LoVo (cell line): ENCODE measurements at regions not wholly inside any gene's neighbourhood (a gene's known extent, or its start where the extent isn't known, plus 50 kb on each side); places are given as distances from the start of the nearest gene placed in this dataset.
"Not testable (repeated sequence)": the region's sequence is repeated elsewhere in the genome, so short reads cannot be mapped to it uniquely, and the experiment has no call there.

ENCODE experiments used
- DNase-seq: peaks from one replicate; pipeline ENCODE4 v3.0.0-alpha.2; 2016; ENCODE audit warnings: low spot score

DNA sequence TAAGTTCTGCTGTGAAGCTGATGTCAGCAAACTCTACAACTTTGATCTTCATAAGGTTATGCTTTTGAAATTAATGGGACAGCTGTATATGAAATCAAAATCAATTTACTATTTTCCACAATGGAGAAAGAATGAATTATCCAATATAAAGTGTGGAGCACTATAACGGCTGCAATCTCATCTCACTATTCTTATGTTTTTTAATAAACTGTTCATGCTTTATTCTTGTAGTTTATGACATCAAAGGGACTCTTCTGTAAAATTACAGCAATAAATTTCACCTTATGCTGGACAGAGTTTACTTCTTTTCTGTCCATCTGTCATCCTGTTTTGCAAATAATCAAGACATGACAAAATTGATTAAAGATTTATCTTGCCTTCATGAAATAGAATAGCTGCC lies 192.5 kb downstream of the TECRL start:
- DNase-seq = no peak

DNA sequence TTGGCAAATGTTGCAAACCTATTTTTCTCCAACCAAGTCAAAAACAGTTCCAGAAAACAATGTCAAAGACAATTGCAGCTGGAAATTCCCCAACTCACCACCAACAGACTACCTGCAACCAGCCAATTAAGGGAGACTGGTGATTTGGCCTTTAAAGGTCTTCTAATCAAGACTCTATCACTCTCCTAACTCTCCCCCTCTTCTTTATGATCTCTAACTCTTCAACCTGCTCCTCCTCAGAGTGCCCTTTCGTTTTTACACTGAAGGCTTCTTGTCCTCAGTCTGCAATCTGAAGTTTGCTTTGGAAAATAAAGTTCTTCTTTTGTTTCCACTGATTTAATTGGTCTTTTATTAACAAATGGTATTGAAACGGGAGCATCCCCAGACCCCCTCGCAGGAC lies 203.9 kb downstream of the TECRL start:
- DNase-seq = no peak

DNA sequence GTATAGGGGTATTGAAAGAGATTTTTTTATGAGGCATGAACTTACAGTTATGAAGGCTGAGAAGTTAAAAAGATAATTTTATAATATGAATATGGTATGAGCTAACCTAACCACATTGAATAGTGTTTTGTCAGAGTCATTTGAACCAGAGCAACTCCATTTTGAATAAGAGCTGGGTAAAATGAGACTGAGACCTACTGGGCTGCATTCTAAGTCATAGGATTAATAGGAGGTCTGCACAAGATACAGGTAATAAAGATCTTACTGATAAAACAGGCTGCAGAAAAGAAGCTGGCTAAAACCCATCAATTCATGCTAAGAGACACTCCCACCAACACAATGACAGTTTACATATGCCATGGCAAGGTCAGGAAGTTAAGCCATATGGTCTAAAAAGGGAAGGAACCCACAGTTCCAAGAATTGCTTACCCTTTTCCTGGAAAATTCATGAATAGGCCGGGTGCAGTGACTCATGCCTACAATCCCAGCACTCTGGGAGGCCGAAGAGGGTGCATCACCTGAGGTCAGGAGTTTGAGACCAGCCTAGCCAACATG lies 209.2 kb downstream of the TECRL start:
- no peak for DNase-seq

DNA sequence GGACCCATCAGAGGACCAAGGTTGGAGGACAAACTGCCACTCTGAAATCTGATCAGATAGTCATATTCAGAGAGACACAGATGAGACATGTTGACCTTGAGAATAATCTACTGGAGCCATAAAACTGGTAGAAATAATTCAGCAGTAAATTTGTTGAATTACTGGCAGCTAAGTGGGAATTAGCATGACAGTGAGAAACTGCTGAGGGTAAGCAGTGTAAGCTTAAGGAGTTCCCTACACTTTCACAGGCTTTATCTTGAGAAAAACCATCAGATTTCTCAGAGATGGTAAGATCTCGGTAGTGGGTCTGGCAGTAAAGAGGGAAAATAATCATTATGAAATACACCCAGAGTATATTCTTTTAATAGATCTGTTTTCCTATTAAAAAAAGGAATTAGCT lies 213.7 kb downstream of the TECRL start:
- DNase-seq = no peak

DNA sequence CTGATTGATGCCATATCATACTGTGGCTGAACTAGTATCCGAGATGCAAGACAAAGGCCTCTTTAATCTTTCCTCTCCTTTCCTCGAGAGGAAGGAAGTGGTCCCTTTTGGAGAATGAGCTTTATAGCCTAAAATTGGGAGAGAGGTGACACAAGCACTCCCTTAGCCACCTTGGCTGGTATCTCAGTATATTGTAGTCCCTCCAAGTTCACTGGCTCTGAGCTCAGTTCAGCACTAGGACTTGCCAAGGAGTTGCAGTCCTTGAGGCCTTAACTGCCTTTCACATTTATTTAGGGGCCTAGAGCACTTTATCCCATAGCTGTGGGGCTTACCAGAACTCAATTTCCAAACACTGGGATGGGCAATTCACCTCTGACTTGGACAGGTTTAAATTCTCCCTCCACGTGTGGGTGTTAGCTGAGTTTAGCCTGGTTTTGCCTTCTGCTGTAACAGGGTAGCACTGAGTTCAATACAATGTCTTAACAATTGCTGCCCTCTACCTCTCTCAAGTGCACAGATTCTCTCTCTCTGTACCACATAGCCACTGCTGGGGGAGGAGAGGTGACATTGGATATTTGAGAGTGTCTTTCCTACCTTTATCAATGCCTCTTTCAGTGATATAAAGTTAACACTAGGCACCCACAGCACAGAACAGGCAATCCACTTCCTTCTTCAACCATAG lies 216.4 kb downstream of the TECRL start:
- no peak for DNase-seq

DNA sequence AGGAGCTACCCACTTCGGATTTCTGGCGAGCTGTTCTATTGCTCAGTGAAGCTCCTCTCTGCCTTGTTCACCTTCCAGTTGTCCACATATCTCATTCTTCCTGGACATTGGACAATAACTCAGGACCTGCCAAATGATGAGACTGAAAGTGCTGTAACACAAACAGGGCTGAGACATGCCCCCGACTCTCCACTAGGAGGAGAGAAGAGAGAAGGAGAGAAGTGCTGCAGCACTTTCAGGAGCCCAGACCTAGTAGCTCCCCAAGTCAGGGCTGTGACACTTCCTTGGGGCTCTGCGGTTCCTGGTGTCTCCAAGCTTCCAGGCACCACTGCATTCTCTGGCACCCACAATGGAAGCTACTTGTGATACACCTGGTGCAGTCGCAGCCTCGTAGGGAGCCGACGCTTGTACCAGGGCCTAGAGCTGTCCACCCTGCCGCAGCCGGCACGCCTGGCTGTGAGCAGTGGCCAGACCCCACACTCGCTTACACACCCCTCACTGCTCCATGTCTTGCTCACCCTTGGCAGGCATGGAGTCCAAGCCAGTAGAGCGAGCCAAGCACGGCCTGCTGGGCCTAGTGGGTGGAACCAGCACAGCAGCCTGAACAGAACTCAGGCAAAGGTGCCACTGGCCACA lies 234.9 kb downstream of the TECRL start:
- no peak for DNase-seq

DNA sequence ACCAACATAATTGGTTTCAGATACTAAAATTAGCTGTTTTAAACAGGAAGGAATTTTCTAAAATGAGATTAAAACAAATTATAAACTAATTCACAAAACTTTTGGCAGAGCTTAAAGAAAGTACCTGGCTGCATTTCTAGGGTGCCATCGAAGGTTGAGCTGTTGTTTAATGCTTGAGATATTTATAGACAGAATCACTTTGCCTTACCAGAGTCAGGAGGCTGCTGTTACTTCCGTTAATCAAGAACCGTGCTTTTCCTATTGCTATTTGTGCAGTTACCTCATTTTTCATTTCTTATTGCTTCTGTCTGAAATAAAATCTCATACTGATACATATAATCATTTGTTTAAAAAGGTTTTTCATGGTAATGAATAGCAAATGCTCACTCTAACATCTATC lies 242.9 kb downstream of the TECRL start:
- DNase-seq = no peak

DNA sequence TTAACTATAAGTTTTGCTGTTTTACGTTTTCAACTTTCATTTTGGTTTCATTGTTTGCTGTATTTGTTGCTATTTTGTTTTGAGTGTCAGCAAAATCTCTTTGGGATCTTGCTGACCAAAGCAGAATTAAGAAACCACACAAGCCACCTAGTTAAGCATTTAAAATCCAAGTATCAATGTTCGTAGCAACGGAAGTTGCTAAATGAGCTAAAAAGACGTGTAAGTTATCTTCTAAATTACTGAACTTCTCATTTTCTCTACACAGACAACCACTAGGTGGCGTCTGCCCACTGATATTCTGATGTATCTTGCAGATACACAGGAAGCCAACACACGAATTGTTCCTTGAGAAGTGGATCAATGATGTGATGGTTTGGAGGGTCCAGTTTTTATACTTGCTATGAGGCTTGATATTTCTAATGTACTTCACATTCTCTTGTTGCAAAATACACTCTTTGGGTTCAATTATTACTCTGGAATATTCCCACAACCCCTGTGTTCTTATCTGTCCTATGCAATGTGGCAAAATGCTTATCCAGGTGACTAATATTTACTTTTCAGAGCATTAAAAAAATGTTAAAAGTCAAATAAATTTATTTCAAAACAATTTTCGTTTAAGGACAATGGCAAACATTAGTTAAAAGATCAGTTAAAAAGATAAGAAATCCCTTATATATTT lies 250.5 kb downstream of the TECRL start:
- peak; percentile 60 for DNase-seq

DNA sequence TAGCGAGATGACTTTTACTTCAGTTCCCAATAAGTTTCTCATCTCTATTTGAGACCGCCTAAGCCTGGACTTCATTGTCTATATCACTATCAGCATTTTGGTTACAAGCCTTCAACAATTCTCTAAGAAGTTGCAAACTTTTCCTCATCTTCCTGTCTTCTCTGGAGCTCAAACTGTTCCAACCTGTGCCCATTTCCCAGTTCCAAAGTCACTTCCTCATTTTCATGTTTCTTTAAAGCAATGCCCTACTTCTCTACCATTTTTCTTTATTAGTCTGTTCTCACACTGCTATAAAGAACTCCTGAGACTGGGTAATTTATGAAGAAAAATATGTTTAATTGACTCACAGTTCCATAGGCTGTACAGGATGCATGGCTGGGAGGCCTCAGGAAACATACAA lies 251.9 kb downstream of the TECRL start:
- no peak for DNase-seq

DNA sequence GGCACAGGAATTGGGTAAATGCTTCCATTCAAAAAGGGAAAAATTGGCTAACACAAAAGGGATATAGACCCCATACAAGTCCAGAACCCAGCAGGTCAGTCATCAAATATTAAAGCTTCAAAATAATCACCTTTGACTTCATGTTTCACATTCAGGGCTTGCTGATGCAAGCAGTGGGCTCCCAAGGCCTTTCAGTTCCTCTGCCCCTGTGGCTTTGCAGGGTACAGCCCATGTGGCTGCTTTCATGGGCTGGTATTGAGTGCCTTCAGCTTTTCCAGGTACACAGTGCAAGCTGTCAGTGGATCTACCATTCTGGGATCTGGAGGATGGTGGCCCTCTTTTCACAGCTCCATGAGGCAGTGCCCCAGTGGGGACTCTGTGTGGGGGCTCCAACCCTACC lies 253.0 kb downstream of the TECRL start:
- no peak for DNase-seq

DNA sequence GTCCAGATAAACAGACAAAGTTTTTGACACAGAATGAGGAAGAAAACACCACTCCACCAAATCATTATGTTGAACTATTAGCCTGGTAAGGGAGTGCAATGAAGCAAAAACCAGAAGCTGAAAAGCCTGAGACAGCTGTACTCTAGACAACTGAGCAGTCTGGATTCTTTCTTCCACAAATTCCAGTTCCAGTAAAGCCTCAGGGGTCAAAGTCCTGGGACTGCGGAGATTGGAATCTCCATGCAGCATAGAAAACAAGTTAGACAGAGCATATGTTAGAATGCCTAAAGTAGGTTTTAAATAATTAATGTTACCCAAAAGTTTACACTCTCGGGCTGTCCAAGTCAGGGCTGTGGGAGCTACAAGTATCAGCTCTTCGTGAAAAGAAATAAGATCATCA lies 263.2 kb downstream of the TECRL start:
- DNase-seq = no peak

DNA sequence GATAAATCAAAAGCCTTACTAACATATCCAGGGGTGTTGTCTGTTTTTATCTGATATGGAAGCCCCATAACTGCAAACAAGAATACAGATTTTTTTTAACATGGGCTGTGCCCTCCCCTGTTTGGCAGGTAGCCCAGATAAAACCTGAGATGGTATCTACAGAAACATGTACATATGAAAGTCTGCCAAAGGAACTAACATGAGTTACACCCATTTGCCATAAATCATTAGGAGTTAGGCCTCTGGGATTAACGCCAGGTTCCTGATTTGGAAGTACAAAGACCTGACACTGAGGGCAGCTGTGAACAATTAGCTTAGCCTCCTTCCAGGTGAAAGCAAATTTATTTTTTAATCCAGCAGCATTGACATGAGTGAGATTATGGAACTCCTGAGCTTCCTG lies 264.3 kb downstream of the TECRL start:
- peak; percentile 42 for DNase-seq

DNA sequence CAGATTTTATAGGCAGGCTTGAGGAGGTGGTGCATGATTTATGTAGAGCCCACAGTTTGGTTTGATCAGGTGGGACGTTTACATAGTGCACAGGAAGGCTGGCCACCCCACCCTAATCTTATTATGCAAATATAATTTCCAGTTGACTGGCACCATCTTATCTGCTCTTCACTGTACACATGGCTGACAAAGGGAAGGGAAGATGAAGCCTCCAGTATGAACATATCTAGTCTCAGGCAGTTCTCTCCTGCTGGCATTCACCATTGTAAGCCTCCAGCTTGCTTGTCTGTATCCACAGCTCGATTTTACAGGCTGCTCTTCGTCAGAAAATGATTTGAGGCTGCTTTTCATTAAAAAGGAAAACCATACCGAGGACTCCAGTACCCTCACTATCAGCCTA lies 278.3 kb downstream of the TECRL start:
- no peak for DNase-seq

DNA sequence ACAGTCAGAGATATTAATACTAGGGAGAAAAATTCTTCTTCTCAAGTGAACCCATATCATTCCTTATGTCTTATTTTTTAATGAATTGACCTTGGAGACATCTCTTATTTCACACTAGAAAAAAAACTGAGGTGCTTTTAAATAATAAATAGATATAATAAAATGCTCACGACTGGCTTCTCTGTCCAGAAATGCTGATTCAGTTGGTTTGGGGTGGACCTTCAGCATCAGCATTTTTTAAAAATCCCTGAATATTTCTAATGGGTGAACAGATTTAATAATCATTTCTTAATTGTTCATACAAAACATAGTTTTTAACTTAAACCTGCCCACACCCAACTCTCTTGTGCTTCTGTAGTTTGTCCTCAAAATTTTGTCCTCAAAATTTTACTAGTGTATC lies 283.9 kb downstream of the TECRL start:
- no peak for DNase-seq

DNA sequence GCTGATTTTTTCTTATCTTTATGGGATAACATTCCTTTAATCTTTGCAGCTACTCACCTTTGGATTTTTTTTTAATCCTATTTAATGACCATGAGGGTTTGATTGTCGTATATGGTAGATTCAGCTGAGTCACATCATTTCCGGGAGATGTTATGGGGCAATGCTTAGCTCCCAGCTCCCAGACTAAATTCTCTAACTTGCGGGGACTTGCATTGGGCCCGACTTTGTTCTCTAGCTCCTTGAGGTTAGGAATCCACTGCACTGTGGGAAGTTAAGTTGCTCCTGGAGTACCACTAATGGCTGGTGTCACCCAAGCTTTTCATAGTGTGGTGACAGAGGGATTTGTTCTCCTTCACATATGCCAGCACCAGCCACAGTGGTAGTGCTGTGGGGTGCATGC lies 287.4 kb downstream of the TECRL start:
- no peak for DNase-seq

DNA sequence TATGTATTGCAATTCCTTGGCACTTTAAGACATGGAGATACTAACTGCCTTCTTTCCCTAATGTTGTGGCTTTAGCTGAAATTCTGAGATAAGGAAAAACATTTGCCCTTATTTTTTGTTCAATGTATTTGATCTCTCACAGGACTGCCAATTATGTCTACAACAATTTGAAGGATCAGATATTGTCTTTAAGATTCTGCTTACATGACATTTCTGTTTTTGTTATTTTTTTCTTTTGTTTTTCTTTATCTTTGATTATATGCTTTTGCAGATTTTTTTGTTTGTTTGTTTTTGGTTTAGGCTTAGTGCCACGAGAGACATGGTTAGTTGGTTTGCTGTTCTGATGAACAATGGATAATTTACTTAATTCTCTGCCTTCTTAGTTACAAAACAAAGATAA lies 303.3 kb downstream of the TECRL start:
- no peak for DNase-seq

DNA sequence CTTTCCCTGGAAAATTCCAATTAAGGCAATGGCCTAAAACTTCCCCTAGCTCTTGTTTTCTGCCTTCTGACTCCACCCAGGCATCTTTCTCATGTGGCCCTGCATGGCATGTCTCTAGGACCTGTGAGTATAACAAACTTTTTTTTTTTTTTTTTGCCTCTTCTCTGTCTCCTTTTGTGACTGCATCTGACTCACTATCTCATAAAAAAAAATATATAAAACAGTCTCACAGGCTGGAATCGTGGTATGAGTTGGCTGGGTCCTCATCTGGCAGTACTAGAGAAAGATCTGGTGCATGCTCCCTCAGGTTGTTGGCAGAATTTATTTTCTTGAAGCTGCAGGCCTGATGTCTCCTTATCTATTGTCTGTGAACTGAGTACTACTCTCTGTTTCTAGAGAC lies 313.9 kb downstream of the TECRL start:
- DNase-seq = no peak

DNA sequence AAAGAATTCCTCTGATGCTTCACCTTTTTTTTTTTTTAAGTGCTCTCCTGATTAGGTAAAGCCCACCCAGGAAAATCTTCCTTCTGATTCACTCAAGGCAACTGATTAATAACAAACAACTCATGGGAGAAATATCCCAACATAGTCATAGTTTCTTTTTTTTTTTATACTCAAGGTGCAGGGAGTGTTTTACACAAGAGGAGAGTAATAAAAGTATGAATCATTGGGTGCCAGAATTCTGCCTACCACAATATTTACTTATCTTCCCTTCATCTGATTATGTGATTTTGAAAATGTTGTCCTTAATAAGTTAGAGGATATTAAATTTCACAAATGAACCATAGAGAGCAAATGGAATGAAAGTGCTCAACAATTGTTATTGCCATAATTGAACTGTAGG lies 329.9 kb downstream of the TECRL start:
- DNase-seq = peak; percentile 48

DNA sequence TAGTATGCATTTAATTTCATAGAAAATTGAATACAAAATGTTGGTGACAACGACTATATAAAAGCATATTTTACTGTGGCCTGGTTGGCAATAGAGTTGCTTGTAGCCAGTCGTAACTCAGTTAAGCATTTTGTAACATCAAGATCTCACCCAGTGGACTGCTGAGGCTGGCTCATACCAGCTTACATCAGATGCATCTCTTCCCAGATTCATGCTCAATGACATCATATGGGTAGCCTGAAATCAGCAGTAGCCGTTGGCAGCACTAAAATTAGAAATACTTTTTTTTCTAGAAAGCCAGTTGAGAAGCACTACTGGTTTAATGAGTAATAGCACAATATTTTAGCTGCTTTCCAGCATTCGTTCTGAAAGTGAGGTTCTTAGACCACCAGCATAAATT lies 341.2 kb downstream of the TECRL start:
- DNase-seq = no peak

DNA sequence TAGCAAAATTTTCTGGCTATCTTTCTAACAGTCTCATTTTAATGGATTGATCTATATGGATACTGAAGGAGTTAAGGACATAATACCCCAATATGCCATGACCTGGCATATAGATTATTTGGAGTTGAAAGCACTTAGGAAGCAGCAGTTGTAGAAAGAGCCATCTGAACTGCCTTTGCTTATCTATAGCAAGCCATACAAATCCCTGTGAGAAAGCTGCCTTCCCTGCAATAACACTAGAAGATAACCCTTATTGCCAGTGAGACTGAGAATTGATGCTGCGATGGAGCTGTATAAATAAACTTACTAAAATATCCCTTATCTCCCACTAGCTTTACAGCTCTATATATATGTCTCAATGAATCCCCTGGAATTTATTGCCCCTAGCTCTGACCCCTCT lies 346.3 kb downstream of the TECRL start:
- no peak for DNase-seq

DNA sequence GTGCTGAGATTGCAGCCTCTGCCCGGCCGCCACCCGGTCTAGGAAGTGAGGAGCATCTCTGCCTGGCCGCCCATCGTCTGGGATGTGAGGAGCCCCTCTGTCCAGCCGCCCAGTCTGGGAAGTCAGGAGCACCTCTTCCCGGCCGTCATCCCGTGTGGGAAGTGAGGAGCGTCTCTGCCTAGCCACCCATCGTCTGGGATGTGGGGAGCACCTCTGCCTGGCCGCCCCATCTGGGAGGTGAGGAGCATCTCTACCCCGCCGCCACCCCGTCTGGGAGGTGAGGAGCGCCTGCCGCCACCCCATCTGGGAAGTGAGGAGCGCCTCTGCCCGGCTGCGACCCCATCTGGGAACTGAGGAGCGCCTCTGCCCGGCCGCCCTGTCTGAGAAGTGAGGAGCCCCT lies 372.2 kb downstream of the TECRL start:
- not testable (repeated sequence) for DNase-seq

DNA sequence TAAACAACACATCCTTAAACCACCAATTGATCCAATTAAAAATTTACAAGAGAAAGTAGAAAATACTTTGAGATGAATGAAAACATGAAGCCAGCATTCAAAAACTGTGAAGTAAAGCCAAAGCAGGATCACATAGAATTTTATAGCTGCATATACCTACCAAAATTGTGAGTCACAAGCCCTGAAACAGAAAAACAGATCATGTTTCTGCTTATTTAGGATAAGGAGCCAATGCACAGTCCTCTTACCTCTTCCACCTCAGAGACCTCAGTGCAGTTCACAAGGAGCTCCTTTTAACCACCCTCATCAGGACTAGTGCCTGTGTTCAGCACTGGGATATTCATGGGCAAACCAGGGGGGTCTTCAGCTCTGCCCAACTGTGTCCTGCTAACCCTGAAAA lies 386.7 kb downstream of the TECRL start:
- DNase-seq = no peak

DNA sequence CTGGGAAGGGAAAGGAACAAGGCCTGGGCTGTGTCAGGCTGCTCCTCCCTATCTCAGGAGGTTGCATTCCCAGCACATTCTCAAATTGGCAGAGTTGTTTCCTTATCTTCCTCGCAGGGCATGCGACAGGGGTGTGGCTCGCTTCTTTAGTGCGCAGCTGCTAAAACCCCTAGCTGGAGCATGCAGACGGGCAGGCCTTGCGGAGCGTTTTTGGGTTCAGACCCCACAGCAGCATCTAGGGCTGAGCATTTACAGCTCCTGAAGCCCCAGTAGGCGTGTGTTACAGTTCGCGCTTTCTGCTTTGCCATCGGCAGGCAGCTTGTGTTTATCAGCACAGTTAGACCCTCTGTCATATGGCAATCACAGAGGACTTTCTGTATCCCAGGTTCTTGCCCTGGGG lies 392.4 kb downstream of the TECRL start:
- no peak for DNase-seq
